Right kidney (tissue), 1 donor: ENCODE measurements at regions not wholly inside any gene's neighbourhood (a gene's known extent, or its start where the extent isn't known, plus 50 kb on each side); places are given as distances from the start of the nearest gene placed in this dataset.
"Not testable (repeated sequence)": the region's sequence is repeated elsewhere in the genome, so short reads cannot be mapped to it uniquely, and the experiment has no call there.

Source experiments
- DNase-seq: peaks from one replicate; pipeline ENCODE4 v3.0.0-alpha.2; 2016

GRCh38 chrX:26581091-26581490 is 365.1 kb downstream of the MAGEB5 start:
- no peak for DNase-seq

- DNase-seq = no peak
These were observed 364.1 kb downstream of the MAGEB5 start for GRCh38 chrX:26580021-26580420.

- DNase-seq = no peak
These were observed 358.3 kb downstream of the MAGEB5 start for GRCh38 chrX:26574234-26574633.

- no peak for DNase-seq
These were observed 346.2 kb downstream of the MAGEB5 start for GRCh38 chrX:26562156-26562555.

- DNase-seq = no peak
These were observed 343.9 kb downstream of the MAGEB5 start for GRCh38 chrX:26559855-26560254.

GRCh38 chrX:26558719-26559386 is 342.9 kb downstream of the MAGEB5 start:
- no peak for DNase-seq

GRCh38 chrX:26557691-26558321 is 341.8 kb downstream of the MAGEB5 start:
- no peak for DNase-seq

- DNase-seq = not testable (repeated sequence)
These were observed 309.8 kb downstream of the MAGEB5 start for GRCh38 chrX:26525768-26526167.

- no peak for DNase-seq
These were observed 306.5 kb downstream of the MAGEB5 start for GRCh38 chrX:26522501-26522900.

- DNase-seq = no peak
These were observed 295.8 kb downstream of the MAGEB5 start for GRCh38 chrX:26511589-26512363.

- DNase-seq = no peak
These were observed 255.0 kb downstream of the MAGEB5 start for GRCh38 chrX:26470941-26471340.

GRCh38 chrX:26466387-26466786 is 250.4 kb downstream of the MAGEB5 start:
- DNase-seq = no peak

GRCh38 chrX:26445288-26445687 is 229.3 kb downstream of the MAGEB5 start:
- DNase-seq = no peak

- DNase-seq = not testable (repeated sequence)
These were observed 228.4 kb downstream of the MAGEB5 start for GRCh38 chrX:26444417-26444816.

- no peak for DNase-seq
These were observed 226.4 kb downstream of the MAGEB5 start for GRCh38 chrX:26442340-26442739.

GRCh38 chrX:26414534-26414933 is 198.6 kb downstream of the MAGEB5 start:
- no peak for DNase-seq

GRCh38 chrX:26411045-26411444 is 195.1 kb downstream of the MAGEB5 start:
- DNase-seq = no peak

GRCh38 chrX:26409636-26410035 is 193.7 kb downstream of the MAGEB5 start:
- no peak for DNase-seq

- no peak for DNase-seq
These were observed 171.9 kb downstream of the MAGEB5 start for GRCh38 chrX:26387906-26388305.

GRCh38 chrX:26376037-26376708 is 160.2 kb downstream of the MAGEB5 start:
- no peak for DNase-seq

GRCh38 chrX:26375346-26375745 is 159.4 kb downstream of the MAGEB5 start:
- no peak for DNase-seq

- no peak for DNase-seq
These were observed 157.9 kb downstream of the MAGEB5 start for GRCh38 chrX:26373829-26374228.

GRCh38 chrX:26352891-26353430 is 137.0 kb downstream of the MAGEB5 start:
- no peak for DNase-seq
